Skin epidermis (tissue), 12 donors: ENCODE measurements at regions not wholly inside any gene's neighbourhood (a gene's known extent, or its start where the extent isn't known, plus 50 kb on each side); places are given as distances from the start of the nearest gene placed in this dataset.

Source experiments
- H3K27ac ChIP-seq, 21 experiments: fragments of 200-600 bp; sonication (generic) in 11 of 21; one replicate each; pipeline ENCODE4 v1.5.0; 2020; ENCODE audit warnings: mild to moderate bottlenecking in 3 of 21, inconsistent platforms in 2 of 21, moderate library complexity in 2 of 21
- H3K4me3 ChIP-seq, 7 experiments: fragments of 200-600 bp; sonication (generic) in 2 of 7; one replicate each; pipeline ENCODE4 v1.5.0; 2020; ENCODE audit warnings: inconsistent platforms in 2 of 7, mild to moderate bottlenecking in 2 of 7, moderate library complexity in 1 of 7

GRCh38 chr14:100381395-100382105 lies 58.4 kb downstream of the SLC25A47 start:
- Histone ChIP-seq H3K27ac (no peak overlapping the region), H3K4me3 (no peak overlapping the region)

GRCh38 chr14:100382106-100382455 lies 58.9 kb downstream of the SLC25A47 start:
- H3K4me3 ChIP-seq: no peak overlapping the region
- H3K27ac ChIP-seq: no peak overlapping the region

- Histone ChIP-seq H3K27ac (no peak overlapping the region), H3K4me3 (no peak overlapping the region)
These were observed 60.6 kb downstream of the SLC25A47 start for GRCh38 chr14:100383727-100384158.

DNA sequence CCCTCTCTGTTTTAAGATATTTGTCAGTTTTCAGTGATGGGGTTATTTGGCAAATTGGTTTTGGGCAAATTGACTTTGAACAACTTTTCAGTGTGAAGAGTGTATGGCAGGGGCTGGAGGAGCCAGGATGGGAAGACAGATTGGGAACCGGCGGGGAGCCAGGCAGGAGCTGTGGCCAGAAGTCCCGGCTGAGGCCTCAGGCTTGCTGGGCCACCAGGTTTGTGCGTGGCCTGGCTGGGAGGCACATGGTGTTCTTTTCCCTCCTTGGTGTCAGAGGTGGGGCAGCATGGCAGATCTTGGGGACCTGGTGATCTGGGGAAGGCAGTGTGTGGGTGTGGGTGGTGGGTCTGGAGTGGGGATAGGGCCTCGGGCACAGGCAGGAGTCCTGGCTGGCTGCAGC lies 61.1 kb downstream of the SLC25A47 start:
- H3K27ac ChIP-seq: no peak overlapping the region
- H3K4me3 ChIP-seq: no peak overlapping the region

GRCh38 chr14:100384819-100385813 lies 62.0 kb downstream of the SLC25A47 start:
- H3K27ac ChIP-seq: no peak overlapping the region
- H3K4me3 ChIP-seq: no peak overlapping the region

DNA sequence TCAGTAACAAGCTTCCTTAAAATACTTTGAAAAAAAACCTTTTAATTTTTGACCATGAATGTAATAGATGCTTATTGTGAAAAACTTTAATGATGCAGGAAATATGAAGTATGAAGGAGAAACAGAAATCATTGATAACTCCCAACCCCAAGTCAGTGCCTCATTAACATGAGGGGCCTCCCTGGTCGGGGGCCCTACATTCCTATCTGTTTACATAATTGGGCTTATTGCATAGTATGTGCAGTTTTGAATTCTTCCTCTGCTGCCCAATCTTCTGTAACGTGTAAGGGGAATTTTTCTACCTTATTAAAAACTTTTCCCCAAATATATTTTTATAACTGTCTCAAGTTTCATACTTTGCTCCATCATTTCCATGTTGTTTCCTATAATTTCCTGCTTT lies 63.0 kb downstream of the SLC25A47 start:
- no peak overlapping the region for H3K4me3 ChIP-seq
- H3K27ac ChIP-seq: no peak overlapping the region

DNA sequence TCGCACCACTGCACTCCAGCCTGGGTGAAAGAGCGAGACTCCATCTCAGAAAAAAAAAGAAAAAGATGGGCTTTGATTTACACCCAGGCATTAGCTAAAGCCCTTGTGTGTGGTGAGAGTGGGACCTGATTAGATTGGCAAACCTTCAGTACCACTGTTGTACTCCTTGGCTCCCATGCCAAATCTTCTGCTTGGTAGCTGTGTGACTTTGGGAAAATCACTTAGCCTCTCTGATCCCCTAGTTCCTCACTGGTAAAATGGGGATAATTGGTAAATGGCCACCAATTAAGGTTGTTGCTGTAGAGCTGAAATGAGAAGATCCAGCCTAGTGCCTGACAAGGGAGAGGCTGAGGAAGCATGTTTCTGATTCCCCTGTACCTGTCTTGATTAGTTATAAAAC lies 63.7 kb downstream of the SLC25A47 start:
- Histone ChIP-seq H3K27ac (no peak overlapping the region), H3K4me3 (no peak overlapping the region)

GRCh38 chr14:100387450-100387849 lies 64.3 kb downstream of the SLC25A47 start:
- Histone ChIP-seq H3K4me3 (no peak overlapping the region), H3K27ac (no peak overlapping the region)

DNA sequence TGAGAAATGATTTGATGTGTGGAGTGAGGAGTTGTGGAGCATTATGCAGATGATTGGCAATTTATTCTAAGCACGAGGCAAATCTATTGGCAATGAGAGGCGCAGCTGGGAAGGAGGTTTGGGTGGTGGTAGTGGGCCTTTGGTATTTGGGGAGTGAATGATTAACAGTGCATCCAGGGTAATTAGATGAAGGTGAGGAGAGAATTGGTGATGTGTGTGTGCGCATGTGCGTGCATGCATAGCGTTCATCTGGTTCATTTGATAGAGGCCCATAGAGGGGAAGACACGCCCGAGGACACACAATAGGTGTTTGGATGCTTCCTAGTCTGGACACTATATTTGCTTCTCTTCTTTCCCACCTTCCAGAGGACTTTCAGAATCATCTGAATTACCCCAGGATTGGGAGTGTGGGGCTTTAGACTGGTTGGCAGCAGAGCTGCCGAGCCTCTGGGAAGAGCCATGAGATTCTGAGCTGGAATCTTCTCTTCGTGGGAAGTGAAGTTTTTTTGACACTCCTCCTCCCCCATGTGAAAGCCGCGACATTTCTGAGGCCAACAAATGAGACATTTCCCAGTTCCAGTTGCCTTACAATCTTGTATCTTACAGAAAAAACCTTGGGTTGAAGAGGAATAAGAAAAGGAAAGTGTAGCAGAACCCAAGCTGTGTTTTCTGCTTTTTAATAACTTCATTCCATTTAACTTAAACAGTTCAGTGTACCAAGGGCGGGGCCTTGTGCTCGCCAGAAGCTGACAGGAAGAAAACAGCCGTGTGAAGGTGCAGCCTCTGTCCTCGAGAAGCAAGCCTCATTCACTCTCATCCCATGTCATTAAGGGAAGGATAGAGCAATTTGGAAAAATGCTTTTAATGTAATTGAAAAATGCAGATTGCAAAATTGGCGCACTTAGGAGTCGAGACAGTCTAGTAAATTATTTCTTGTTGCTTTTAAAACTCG lies 65.2 kb downstream of the SLC25A47 start:
- no peak overlapping the region for H3K4me3 ChIP-seq
- H3K27ac ChIP-seq: no peak overlapping the region

- H3K27ac ChIP-seq: no peak overlapping the region
- H3K4me3 ChIP-seq: no peak overlapping the region
These were observed 66.5 kb downstream of the SLC25A47 start for GRCh38 chr14:100389497-100390104.

DNA sequence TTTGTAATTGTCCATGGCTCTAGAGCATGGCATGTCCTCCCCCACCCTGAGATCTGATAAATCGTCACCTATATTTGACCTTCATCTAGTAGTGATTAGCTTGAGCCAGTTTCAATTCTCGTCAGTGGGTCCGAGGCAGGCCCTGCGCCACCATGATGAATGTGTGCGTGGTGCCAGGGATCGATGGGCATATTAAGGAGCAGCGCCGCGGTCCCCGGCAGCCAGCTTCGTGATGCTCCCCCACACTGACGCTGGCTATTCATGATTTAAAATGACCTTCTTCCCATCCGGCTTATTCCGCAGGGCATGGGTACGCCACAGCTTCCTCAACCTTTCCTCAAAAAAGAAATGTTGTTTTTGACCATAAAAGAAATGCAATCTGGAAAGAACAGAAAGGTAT lies 68.0 kb downstream of the SLC25A47 start:
- Histone ChIP-seq H3K4me3 (no peak overlapping the region), H3K27ac (no peak overlapping the region)

DNA sequence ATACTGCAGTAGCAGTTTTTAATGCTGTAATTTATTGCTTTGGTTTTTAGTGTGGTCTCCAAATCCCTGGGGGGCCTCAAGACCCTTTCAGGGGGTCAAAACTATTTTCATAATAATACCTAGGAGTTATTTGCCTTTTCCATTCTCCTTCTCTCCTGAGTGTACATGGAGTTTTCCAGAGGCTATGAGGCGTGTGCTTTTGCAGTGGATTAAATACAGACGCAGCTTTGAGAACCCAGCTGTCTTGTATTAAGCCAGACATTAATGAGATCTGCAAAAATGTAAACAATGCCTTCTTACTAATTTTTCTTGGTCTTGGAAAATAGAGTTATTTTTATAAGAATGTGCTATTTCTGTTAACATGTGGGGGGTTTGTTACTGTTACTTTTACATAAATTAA lies 68.6 kb downstream of the SLC25A47 start:
- H3K27ac ChIP-seq: peak overlapping the region in 1 of 21 experiments; percentile 3
- H3K4me3 ChIP-seq: no peak overlapping the region

DNA sequence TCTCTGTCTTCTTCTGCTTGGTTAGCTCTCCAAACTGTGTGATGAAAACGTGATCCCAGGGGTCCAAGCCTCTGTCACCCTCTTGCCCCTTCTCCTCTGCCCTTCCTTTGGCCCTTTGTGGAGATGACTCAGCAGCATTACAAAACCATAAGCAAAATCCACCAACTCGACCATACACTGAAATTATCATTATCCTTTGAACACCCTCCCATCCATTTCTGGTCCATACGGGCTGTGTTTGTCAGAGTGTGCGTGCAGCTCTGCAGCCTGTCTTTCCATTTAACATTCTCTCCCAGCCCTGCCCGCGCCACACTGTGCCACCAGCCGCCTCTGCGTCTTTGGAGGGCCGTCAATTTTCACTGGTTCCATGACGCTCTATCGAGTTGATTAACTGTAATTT lies 69.2 kb downstream of the SLC25A47 start:
- H3K27ac ChIP-seq: no peak overlapping the region
- no peak overlapping the region for H3K4me3 ChIP-seq

- Histone ChIP-seq H3K27ac (no peak overlapping the region), H3K4me3 (no peak overlapping the region)
These were observed 70.2 kb downstream of the SLC25A47 start for GRCh38 chr14:100393362-100393761.

- H3K27ac ChIP-seq: no peak overlapping the region
These were observed 71.0 kb downstream of the SLC25A47 start for GRCh38 chr14:100393906-100394732.

GRCh38 chr14:100394886-100395672 lies 71.9 kb downstream of the SLC25A47 start:
- no peak overlapping the region for H3K27ac ChIP-seq
- H3K4me3 ChIP-seq: no peak overlapping the region

More at GRCh38 chr14:100393906-100394732, 71.0 kb downstream of the SLC25A47 start:
- no peak overlapping the region for H3K4me3 ChIP-seq

DNA sequence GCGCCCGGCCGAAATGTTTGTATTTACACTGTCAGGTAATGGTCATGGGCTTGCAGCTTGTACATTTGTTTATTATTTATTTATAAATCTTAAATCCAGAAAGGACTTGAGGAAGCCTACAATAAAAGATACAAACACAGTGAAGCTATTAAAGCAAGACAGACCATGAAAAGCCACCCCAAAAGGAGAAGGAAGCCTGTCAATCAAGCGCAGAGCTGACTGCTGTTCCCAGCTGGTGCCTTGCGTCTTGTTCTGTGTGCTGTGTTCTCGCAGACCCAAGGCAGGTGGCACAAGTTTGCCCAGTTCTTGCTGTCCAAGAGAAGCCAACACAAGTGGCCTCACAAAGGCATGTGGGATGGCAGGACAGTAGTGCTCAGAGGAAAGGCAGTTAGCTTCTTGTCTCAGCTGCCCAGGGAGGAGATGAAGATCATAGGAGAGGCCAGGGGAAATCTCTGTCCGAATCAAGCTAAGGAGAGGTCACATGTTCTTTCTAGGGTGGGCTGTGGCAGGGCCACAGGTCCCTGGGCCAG lies 73.2 kb downstream of the SLC25A47 start:
- Histone ChIP-seq H3K27ac (no peak overlapping the region), H3K4me3 (no peak overlapping the region)

DNA sequence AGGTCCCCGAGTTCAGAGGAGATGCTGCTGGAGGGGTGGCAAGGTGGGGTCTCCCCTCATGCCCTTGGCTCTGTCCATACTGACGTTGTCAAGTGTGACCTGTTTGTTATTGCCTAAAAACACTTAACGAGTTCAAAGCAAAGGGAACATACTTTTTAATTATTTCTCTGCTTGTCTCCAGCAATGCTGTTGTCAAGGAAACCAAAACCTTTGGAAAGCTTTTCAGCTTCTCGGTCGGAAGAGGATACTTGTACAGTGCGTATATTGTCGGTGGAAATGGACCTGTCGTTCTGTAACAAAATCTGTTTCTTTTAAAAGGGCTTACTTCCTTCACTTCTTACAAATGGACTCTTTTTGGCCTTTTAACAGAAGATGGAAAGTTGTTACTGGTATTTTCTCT lies 73.9 kb downstream of the SLC25A47 start:
- H3K4me3 ChIP-seq: no peak overlapping the region
- no peak overlapping the region for H3K27ac ChIP-seq
